ENCODE measurements at regions not wholly inside any gene's neighbourhood (a gene's known extent, or its start where the extent isn't known, plus 50 kb on each side); places are given as distances from the start of the nearest gene placed in this dataset.
A peak's percentile ranks its signal among the peaks of the same experiment; 100 is the strongest.

DNA sequence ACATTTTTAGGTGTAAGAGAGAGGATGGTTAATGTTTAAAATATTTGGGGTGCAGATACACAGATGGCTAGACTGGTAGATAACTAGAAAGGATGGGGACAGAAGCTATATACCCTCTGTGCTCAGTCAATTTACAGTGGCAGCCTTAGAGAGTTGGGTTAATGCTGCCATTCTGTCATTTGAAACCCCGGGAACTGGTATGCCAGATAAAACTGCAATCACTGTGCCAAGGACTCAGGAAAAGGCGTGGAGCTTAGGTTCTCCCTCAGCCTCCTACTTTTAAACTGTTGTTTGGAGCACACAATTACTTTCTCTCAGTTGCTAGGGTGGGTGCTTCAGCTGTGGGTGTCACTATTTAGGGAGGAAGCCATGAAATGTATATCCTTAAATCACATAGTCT is 90.0 kb upstream of the HNRNPU start:
- Mint-ChIP-seq H3K27ac (no peak overlapping the region), H3K9me3 (no peaks in the 10 kb centered on the region), H3K36me3 (no peaks in the 10 kb centered on the region)
- no peak for DNase-seq (ENCODE audit: low spot score in 2 of 2)
- ATAC-seq, result no peak

- no peak for ATAC-seq
- no peaks in the 10 kb centered on the region for H3K9me3 Mint-ChIP-seq
These were observed 89.6 kb upstream of the HNRNPU start for GRCh38 chr1:244953901-244954300.

GRCh38 chr1:244952940-244953339 is 88.6 kb upstream of the HNRNPU start:
- no peak for ATAC-seq

More at GRCh38 chr1:244953901-244954300, 89.6 kb upstream of the HNRNPU start:
- Mint-ChIP-seq H3K36me3 (no peaks in the 10 kb centered on the region), H3K27ac (no peak overlapping the region)
- DNase-seq (ENCODE audit: low spot score in 2 of 2), result no peak

GRCh38 chr1:244952280-244952933 is 88.1 kb upstream of the HNRNPU start:
- no peak for ATAC-seq
- no peak for DNase-seq (ENCODE audit: low spot score in 2 of 2)
- no peaks in the 10 kb centered on the region for H3K36me3 Mint-ChIP-seq
- H3K9me3 Mint-ChIP-seq, result no peaks in the 10 kb centered on the region
- peak overlapping the region; percentile 2 to 64 for H3K27ac Mint-ChIP-seq

More at GRCh38 chr1:244952940-244953339, 88.6 kb upstream of the HNRNPU start:
- no peak for DNase-seq (ENCODE audit: low spot score in 2 of 2)
- Mint-ChIP-seq H3K27ac (no peak overlapping the region), H3K36me3 (no peaks in the 10 kb centered on the region), H3K9me3 (no peaks in the 10 kb centered on the region)

- DNase-seq (ENCODE audit: low spot score in 2 of 2) (no peak), ATAC-seq (no peak)
- Mint-ChIP-seq H3K9me3 (peaks cover 0 to 4% of the 10 kb centered on the region in 2 donors), H3K36me3 (no peaks in the 10 kb centered on the region), H3K27ac (no peak overlapping the region)
These were observed 84.1 kb upstream of the HNRNPU start for GRCh38 chr1:244948416-244948815.

GRCh38 chr1:244945109-244945671 is 80.8 kb upstream of the HNRNPU start:
- Mint-ChIP-seq H3K36me3 (no peaks in the 10 kb centered on the region), H3K9me3 (peaks cover 0 to 4% of the 10 kb centered on the region in 2 donors), H3K27ac (no peak overlapping the region)
- ATAC-seq (peak; percentile 58 to 67), DNase-seq (ENCODE audit: low spot score in 2 of 2) (no peak)

DNA sequence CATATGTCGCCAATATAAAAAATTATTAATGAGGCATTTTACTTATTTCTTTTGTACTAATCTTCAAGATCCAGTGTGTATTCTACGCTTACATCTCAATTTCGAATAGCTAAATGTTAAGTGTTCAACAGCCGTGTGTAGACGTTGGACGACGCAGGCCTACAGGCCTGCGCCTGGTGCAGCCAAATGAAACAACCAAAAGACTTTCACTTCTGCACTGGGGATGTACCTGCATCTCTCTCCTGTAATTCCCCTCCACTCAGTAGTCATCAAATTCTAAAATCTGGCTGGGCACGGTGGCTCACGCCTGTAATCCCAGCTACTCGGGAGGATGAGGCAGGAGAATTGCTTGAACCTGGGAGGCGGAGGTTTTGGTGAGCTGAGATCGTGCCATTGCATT is 76.8 kb upstream of the HNRNPU start:
- ATAC-seq, result no peak
- no peak overlapping the region for H3K27ac Mint-ChIP-seq
- H3K36me3 Mint-ChIP-seq, result no peaks in the 10 kb centered on the region
- no peak for DNase-seq (ENCODE audit: low spot score in 2 of 2)
- H3K9me3 Mint-ChIP-seq, result peaks cover 0 to 4% of the 10 kb centered on the region in 2 donors

GRCh38 chr1:244937099-244937498 is 72.8 kb upstream of the HNRNPU start:
- H3K9me3 Mint-ChIP-seq, result no peaks in the 10 kb centered on the region
- DNase-seq (ENCODE audit: low spot score in 2 of 2) (no peak), ATAC-seq (no peak)
- no peak overlapping the region for H3K27ac Mint-ChIP-seq
- H3K36me3 Mint-ChIP-seq, result no peaks in the 10 kb centered on the region

- H3K9me3 Mint-ChIP-seq, result no peaks in the 10 kb centered on the region
- no peak for DNase-seq (ENCODE audit: low spot score in 2 of 2)
- H3K27ac Mint-ChIP-seq, result no peak overlapping the region
- no peak for ATAC-seq
- no peaks in the 10 kb centered on the region for H3K36me3 Mint-ChIP-seq
These were observed 56.8 kb upstream of the HNRNPU start for GRCh38 chr1:244920911-244921761.

DNA sequence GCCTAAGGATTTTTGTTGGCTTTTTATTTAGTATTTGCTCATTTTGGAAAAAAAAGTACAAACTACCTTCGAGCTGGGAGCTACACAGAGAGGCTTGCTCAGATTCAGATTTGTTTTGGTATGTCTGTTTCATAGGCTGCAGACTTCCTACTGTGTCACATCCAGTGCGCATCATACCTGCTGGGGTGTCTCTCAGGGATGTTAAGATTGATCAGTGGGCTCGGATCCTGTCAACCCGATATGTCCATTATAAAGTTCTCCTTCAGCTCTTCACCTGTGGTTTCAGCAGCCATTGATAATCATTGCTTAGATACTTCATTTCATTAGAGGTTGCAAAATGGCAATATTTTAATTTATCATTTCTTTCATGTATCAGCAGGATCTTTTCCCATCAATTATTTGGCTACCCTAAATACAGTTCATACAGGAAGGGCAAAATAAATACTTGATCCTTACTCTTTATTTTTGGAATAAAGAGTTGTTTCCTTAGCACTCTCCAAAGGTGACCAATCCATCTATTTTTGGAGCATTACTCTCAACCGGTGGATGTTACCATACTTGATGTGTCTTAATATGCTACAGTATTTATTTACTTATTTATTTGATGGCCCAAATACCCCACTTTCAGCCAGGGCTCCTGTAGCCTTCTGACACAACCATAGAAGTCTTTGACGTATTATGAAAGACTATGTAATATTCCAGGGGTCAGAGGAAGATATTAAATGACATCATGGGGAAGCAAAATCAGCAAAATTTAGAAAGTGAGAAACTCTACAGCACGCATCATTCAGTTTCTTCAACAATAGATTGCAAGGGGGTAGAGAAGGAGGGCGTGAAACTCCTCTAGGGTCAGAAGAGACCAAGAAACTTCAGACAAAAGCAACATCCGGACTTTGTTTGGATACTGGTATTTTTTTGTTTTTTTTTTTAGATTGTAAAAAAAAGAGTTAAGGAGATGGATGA is 55.3 kb upstream of the HNRNPU start:
- Mint-ChIP-seq H3K9me3 (no peaks in the 10 kb centered on the region), H3K36me3 (no peaks in the 10 kb centered on the region), H3K27ac (peak overlapping the region in 1 of 2 donors; percentile 13)
- ATAC-seq, result peak in 1 of 2 donors; percentile 36
- DNase-seq (ENCODE audit: low spot score in 2 of 2), result no peak

DNA sequence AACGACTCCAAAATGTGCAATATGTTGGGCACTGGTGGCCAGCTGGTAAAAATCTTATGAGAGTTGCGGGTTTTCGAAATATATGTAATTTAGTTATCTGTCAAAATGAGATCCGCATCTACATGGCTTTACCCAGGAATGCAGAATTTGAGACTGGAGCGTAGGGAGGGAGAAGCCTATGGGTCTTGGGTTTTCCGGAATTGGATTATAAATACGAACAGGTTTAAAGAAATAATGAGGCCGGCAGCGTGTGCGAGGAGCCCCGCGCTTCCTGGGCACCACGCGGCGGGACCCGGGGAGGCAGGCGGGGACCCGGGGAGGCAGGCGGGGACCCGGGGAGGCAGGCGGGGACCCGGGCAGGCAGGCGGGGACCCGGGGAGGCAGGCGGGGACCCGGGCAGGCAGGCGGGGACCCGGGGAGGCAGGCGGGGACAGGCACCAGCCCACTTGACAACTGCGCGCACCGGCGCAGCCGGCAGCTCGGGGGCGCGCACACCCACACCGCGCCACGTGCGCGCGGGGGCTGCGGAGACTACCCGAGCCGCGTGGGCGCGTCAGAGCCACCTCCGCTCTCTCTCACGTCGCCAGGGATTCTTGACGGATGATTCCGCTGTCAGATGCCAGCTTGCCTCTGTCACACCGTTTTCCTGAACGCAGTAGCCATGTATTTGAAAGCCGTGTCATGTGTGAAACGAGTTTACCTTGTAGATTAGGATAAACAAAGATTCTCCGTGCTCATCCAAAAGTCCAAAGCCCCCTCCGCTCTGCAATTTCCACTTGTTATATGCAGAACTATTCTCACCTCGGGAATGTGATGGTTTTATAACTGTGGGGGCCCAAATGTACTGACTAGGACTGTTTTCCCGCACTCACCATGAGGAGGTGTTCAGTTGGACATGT is 54.3 kb upstream of the HNRNPU start:
- Mint-ChIP-seq H3K9me3 (no peaks in the 10 kb centered on the region), H3K27ac (peak overlapping the region in 1 of 2 donors; percentile 13), H3K36me3 (no peaks in the 10 kb centered on the region)
- ATAC-seq (peak; percentile 82 to 87), DNase-seq (ENCODE audit: low spot score in 2 of 2) (peak; percentile 41 to 58)

GRCh38 chr1:244917073-244917670 is 52.8 kb upstream of the HNRNPU start:
- ATAC-seq (no peak), DNase-seq (ENCODE audit: low spot score in 2 of 2) (no peak)
- no peak overlapping the region for H3K27ac Mint-ChIP-seq
- no peaks in the 10 kb centered on the region for H3K9me3 Mint-ChIP-seq
- H3K36me3 Mint-ChIP-seq, result no peaks in the 10 kb centered on the region

DNA sequence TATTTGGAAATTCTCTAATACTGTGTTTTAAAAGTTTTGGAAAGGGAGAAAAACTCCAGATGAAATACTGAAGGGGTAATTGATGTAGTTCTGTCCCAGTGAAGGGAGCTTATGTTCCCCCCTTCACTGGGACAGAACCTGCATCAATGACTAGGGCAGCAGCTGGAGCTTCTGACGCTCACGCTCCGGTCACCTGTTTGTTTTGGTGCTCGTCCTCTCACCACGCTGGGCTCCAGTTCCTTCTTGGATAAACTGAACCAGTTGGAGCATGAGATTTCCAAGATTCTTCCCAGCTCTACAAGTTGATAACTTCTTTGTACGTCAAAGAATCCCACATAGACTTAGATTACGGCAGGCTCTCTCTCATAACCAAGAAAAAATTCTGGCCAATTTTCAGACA is 51.4 kb upstream of the HNRNPU start:
- DNase-seq (ENCODE audit: low spot score in 2 of 2), result no peak
- H3K36me3 Mint-ChIP-seq, result no peaks in the 10 kb centered on the region
- ATAC-seq, result no peak
- H3K27ac Mint-ChIP-seq, result no peak overlapping the region
- H3K9me3 Mint-ChIP-seq, result no peaks in the 10 kb centered on the region

GRCh38 chr1:244914761-244915160 is 50.4 kb upstream of the HNRNPU start:
- no peak for ATAC-seq
- no peak for DNase-seq (ENCODE audit: low spot score in 2 of 2)
- Mint-ChIP-seq H3K27ac (no peak overlapping the region), H3K36me3 (no peaks in the 10 kb centered on the region), H3K9me3 (no peaks in the 10 kb centered on the region)
